ENCODE measurements at regions not wholly inside any gene's neighbourhood (a gene's known extent, or its start where the extent isn't known, plus 50 kb on each side); places are given as distances from the start of the nearest gene placed in this dataset.

DNA sequence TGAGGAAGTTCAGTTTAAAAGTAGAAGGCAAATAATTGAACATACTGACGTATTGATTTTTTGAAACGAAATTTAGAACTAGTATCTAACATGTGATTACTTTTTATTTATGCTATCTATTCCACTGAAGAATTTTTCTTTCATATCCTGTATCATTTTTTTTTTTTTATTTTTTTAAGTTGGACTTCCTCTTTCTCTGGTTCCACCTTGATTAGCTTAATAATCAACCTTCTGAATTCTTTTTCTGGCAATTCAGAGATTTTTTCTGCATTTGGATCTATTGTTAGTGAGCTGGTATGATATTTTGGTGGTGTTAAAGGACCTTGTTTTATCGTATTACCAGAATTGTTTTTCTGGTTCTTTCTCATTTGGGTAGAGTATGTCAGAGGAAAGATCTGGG lies 411.2 kb downstream of the SOX11 start:
- FAIRE-seq, result no peak
- no peak overlapping the region for H3K4me3 ChIP-seq (replicated peaks in 1 of 3; ENCODE audit: insufficient read depth in 1 of 3, low read depth in 2 of 3, low read length in 3 of 3)
- WGBS (ENCODE audit: low lambda C conversion rate), result 18% methylated on average over 3 of the region's 3 CpGs
- no peak for ATAC-seq
- H4K20me1 ChIP-seq (ENCODE audit: insufficient read depth, low read length), result no peaks in the 10 kb centered on the region
- H3K27me3 ChIP-seq (ENCODE audit: control insufficient read depth in 1 of 2, insufficient read depth in 2 of 2, low read length in 2 of 2), result no peaks in the 10 kb centered on the region
- no TSS peak for BruUV-seq (replicated peaks)
- H3K36me3 ChIP-seq (replicated peaks in 1 of 2; ENCODE audit: control insufficient read depth in 1 of 2, insufficient read depth in 2 of 2, low read length in 2 of 2), result no peaks in the 10 kb centered on the region
- H3K4me2 ChIP-seq (ENCODE audit: low read depth, low read length), result no peak overlapping the region
- H3K27ac ChIP-seq (ENCODE audit: extremely low read length, insufficient read depth, low read length), result no peak overlapping the region
- no peak for DNase-seq (ENCODE audit: low spot score)
- CTCF ChIA-PET (ENCODE audit: low intra/inter-chr PET ratio, low total read pairs), result no interaction called here
- no peaks in the 10 kb centered on the region for H3K4me1 ChIP-seq (ENCODE audit: insufficient read depth, low read length)
- peaks cover 90% of the 10 kb centered on the region for H3K9me3 ChIP-seq (ENCODE audit: low read length)
- intact Hi-C loops (cut with micrococcal nuclease; ENCODE audit: unreplicated experiment), result loop anchor here (10.0 kb wide), 1 partner anchor 1389 kb away; no protein-coding TSS in a partner anchor
- H3K9ac ChIP-seq (ENCODE audit: insufficient read depth, low read depth, low read length), result no peak overlapping the region
- TF ChIP-seq ZNF547 (CRISPR knock-in tag; IDR thresholded peaks at IDR 0.05), result no peak
- TF ChIP-seq ZBTB26 (CRISPR knock-in tag; IDR thresholded peaks at IDR 0.05; ENCODE audit: borderline replicate concordance), result no peak
- TF ChIP-seq HOXA3 (CRISPR knock-in tag; IDR thresholded peaks at IDR 0.05), result no peak
- TF ChIP-seq SIN3A (IDR thresholded peaks at IDR 0.05; ENCODE audit: borderline replicate concordance, low read depth, low read length), result no peak
- TF ChIP-seq ZNF577 (CRISPR knock-in tag; IDR thresholded peaks at IDR 0.05; ENCODE audit: borderline replicate concordance, low read depth), result no peak
- TF ChIP-seq ZNF354B (CRISPR knock-in tag; IDR thresholded peaks at IDR 0.05), result no peak
- TF ChIP-seq, protein P1, sequence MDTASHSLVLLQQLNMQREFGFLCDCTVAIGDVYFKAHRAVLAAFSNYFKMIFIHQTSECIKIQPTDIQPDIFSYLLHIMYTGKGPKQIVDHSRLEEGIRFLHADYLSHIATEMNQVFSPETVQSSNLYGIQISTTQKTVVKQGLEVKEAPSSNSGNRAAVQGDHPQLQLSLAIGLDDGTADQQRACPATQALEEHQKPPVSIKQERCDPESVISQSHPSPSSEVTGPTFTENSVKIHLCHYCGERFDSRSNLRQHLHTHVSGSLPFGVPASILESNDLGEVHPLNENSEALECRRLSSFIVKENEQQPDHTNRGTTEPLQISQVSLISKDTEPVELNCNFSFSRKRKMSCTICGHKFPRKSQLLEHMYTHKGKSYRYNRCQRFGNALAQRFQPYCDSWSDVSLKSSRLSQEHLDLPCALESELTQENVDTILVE (CRISPR knock-in tag; IDR thresholded peaks at IDR 0.05), result no peak
- TF ChIP-seq, protein P2, sequence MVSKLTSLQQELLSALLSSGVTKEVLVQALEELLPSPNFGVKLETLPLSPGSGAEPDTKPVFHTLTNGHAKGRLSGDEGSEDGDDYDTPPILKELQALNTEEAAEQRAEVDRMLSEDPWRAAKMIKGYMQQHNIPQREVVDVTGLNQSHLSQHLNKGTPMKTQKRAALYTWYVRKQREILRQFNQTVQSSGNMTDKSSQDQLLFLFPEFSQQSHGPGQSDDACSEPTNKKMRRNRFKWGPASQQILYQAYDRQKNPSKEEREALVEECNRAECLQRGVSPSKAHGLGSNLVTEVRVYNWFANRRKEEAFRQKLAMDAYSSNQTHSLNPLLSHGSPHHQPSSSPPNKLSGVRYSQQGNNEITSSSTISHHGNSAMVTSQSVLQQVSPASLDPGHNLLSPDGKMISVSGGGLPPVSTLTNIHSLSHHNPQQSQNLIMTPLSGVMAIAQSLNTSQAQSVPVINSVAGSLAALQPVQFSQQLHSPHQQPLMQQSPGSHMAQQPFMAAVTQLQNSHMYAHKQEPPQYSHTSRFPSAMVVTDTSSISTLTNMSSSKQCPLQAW (CRISPR knock-in tag; IDR thresholded peaks at IDR 0.05), result no peak
- no peak overlapping the region for H2AFZ ChIP-seq (ENCODE audit: low read length)
- in situ Hi-C loops (cut with HindIII; ENCODE audit: extremely low pct_ligation_motif_present, low pct_unique_long_range_greater_than_20kb), result no loop called here
- H3K79me2 ChIP-seq (ENCODE audit: insufficient read depth, low read length), result no peaks in the 10 kb centered on the region
- POLR2A ChIA-PET, result no interaction called here

All from HepG2 (cell line).